Liver (tissue), 3 donors: ENCODE measurements at regions not wholly inside any gene's neighbourhood (a gene's known extent, or its start where the extent isn't known, plus 50 kb on each side); places are given as distances from the start of the nearest gene placed in this dataset.

ENCODE experiments used
- ATF3 ChIP-seq: IDR thresholded peaks from 2 replicates; pipeline ENCODE4 v1.6.1; 2016; ENCODE audit warnings: antibody characterized with exemption
- CTCF ChIP-seq: fragments of 150-350 bp; IDR thresholded peaks from 2 replicates; pipeline ENCODE4 v1.5.1; 2017; ENCODE audit warnings: improper control_type of control experiment, low read depth, low read length; ENCODE audit not compliant: missing input control
- EGR1 ChIP-seq, 2 donors: IDR thresholded peaks; 2 replicates each; pipeline ENCODE4 v1.6.1; 2016 to 2018; ENCODE audit warnings: antibody characterized with exemption in 2 of 2, low read depth in 2 of 2
- FOXA2 ChIP-seq: IDR thresholded peaks from 2 replicates; pipeline ENCODE4 v1.6.1; 2016; ENCODE audit warnings: antibody characterized with exemption
- GABPA ChIP-seq, 2 donors: IDR thresholded peaks in 1 of 2; conservative IDR thresholded peaks in 1 of 2; 2 replicates each; pipeline ENCODE4 v1.6.1; 2016; ENCODE audit warnings: antibody characterized with exemption in 2 of 2, mild to moderate bottlenecking in 1 of 2, moderate library complexity in 1 of 2
- HNF4A ChIP-seq, 2 donors: conservative IDR thresholded peaks; 2 replicates each; pipeline ENCODE4 v1.6.1; 2016; ENCODE audit warnings: antibody characterized with exemption in 2 of 2, mild to moderate bottlenecking in 2 of 2
- RAD21 ChIP-seq, 2 donors: IDR thresholded peaks; 2 replicates each; pipeline ENCODE4 v1.6.1; 2016; ENCODE audit warnings: antibody characterized with exemption in 2 of 2, mild to moderate bottlenecking in 2 of 2
- REST ChIP-seq: IDR thresholded peaks from 2 replicates; pipeline ENCODE4 v1.6.1; 2016; ENCODE audit warnings: antibody characterized with exemption, mild to moderate bottlenecking
- RXRA ChIP-seq, 2 donors: IDR thresholded peaks; 2 replicates each; pipeline ENCODE4 v1.6.1; 2017 to 2018; ENCODE audit warnings: antibody characterized with exemption in 2 of 2, mild to moderate bottlenecking in 1 of 2
- TAF1 ChIP-seq: conservative IDR thresholded peaks from 2 replicates; pipeline ENCODE4 v1.6.1; 2016; ENCODE audit warnings: antibody characterized with exemption, mild to moderate bottlenecking
- YY1 ChIP-seq: IDR thresholded peaks from 2 replicates; pipeline ENCODE4 v1.6.1; 2016; ENCODE audit warnings: antibody characterized with exemption, mild to moderate bottlenecking
- donor health status: healthy.
- donor health status: healthy.

GRCh38 chr7:131839967-131840690 lies 283.7 kb upstream of the PODXL start:
- TF ChIP-seq ATF3 (no peak), CTCF (no peak), TAF1 (no peak), REST (no peak), GABPA (IDR thresholded peaks at IDR 0.05 in 1 of 2, conservative IDR thresholded peaks at IDR 0.05 in 1 of 2) (no peak), RAD21 (IDR thresholded peaks at IDR 0.05) (no peak), HNF4A (conservative IDR thresholded peaks at IDR 0.05) (no peak), FOXA2 (no peak), RXRA (IDR thresholded peaks at IDR 0.05) (no peak), YY1 (no peak), EGR1 (IDR thresholded peaks at IDR 0.05; ENCODE audit: low read depth in 2 of 2) (no peak)
